CD4-positive, alpha-beta T cell treated with Interleukin-4 for 4 hours (primary cell): ENCODE measurements at regions not wholly inside any gene's neighbourhood (a gene's known extent, or its start where the extent isn't known, plus 50 kb on each side); places are given as distances from the start of the nearest gene placed in this dataset.

Experiments used
- DNase-seq: peaks from one replicate; pipeline ENCODE4 v3.0.0-alpha.2; 2020

DNA sequence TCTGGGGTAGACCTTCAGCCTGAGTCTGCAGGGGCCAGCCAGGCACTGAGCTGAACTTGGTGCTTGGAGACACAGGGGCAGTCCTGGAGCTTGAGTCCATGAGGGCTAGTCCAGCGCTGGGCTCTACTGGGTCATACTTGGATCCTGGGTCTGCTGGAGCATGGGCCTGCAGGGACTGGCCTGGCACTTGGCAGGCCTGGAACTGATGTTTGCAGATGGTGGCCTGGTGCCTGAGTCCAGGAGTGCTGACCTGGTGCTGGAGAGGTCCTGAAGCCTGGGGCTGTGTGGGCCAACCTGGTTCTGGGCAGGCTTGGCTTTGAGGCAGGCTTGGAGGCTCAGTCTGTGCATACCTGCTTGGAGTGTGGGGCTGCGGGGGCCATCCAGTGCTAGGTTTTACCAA is 143.4 kb upstream of the DSCAM start:
- DNase-seq, result no peak

- DNase-seq, result no peak
Measured at GRCh38 chr21:40997831-40998230, 150.9 kb upstream of the DSCAM start.

- DNase-seq, result no peak
Measured at GRCh38 chr21:41000838-41001237, 153.9 kb upstream of the DSCAM start.

DNA sequence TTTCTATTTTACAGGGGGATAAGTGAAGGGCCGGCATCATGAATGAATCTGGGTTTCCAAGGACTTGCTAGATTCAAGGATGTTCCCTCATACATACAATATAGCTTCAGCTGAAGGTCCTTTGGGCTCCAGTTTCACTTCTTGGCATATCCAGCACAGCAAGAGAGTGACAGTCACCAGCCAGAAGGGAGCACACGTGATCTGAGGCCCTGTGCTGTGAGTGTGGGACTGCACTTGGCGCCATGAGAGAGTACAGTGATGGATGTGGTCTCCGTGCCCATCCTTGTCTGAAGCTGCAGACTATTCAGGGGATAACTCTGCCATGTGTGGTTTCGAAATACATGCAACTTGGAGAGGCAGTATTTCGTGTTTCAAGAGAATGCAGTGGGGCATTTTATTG is 159.7 kb upstream of the DSCAM start:
- no peak for DNase-seq

GRCh38 chr21:41008351-41008750 is 159.6 kb upstream of the BACE2 start:
- DNase-seq, result no peak

DNA sequence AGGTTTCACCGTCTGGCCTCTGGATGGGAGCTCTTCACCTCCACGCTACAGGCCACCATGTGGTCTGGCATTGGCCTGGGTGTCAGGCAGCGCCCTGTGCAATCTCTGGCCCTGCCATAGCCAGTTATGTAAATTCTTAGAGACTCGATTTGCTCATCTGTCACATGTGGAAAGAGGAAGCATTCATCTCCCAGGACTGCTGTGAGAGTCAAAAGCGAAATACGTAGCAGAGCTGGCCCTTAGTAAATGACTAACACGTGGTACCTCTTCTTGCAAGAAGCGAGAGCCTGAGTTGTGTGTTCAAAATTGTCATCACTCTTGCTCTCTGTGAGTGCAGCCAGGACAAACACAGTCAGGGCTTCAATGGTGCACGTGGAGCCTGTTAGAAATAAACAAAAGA is 159.0 kb upstream of the BACE2 start:
- no peak for DNase-seq

- no peak for DNase-seq
Measured at GRCh38 chr21:41009398-41010100, 158.4 kb upstream of the BACE2 start.

DNA sequence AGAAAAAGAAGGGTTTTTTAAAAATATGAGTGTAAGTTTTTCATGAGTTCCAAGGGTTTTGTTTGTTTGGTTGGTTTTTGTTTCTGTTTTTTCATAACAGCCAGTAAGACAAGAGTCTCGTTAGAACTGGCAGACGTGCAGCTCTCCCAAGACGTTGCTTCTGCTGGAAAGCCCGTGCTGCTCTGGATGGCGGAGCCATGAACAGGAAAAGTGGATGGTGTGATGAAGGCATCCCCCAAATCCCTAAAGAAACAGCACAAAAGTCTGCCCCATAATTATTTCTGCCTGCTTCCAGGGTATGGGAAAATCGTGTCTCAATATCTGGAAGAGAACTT is 157.9 kb upstream of the BACE2 start:
- DNase-seq, result no peak

DNA sequence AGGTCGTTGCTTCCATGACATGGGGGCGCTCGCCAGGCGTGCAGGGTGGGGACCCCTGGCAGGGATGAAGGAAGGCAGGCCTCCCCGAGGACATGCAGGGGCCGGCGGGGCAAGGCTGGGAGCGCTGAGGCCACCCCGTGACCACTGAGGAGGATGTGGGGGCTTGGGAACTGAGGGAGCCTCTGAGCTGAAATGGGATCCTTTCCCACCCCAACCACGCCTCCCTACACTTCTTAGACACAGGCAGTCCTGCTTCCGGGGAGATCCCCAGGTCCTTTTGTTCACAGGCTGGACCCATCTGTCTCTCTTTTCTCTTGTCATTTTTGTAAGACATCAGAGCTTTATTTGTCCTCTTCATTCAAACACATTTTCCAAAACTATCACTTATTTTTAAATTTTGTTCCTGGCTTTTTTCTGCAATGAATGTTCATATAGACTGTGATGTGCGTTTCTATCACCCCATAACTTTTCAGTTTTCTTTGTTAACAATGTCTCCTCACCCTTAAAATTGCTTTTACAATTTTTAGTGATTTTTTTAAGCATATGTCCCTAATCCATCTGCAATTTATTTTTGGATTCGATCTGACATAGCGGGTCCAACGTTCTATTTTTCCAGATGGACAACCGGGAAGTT is 156.7 kb upstream of the BACE2 start:
- no peak for DNase-seq

GRCh38 chr21:41011951-41012366 is 156.0 kb upstream of the BACE2 start:
- no peak for DNase-seq

DNA sequence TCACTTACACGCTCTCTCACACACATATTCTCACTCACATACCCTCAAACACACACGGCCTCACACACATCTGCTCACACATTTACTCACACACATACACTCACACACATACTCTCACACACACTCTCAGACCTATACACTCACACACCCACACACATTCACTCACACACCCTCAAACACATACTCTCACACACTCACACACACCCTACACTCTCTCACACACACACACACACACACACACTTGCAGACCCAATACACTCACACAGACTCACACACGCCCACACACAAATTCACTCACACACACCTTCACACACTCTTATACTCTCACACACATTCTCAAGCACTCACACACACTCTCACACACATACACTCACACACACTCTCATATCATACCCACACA is 155.5 kb upstream of the BACE2 start:
- DNase-seq, result no peak

DNA sequence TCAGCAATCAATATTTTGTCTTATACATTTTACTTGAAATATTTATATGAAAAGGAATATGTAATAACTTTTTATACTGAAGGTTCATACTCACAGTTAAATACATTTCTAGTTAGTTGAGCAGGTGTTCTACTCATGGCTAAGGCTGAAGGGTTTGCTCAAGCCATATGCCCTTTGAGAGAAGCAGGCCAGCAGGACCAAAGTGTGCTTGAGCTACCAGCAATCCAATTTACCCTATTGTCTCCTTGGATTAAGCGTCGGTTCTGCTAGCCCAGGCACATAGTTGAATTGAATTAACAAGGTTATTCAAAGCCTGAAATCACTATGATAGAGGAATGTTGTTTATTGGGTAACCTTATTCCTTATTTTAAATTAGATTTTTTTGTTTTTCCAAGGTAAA is 151.5 kb upstream of the BACE2 start:
- DNase-seq, result no peak

DNA sequence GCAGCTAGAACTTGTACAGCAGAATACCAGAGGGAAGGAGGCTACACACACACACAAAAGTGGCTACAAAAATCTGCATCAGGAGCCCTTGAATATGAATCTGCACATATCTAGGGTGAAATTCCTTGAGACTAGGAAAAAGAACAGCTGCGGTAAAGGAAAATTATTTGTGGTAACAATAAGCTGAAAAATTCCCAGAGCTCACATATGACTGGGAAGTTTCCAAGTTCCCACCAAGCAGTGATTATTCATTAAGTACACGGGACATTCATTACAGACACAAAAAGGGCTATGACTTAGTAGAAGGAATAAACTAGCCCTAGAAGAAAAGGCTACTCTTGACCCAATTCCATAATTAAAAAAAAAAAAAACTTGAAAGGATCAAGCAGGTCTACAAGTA is 149.5 kb upstream of the BACE2 start:
- DNase-seq, result no peak

GRCh38 chr21:41023936-41024335 is 144.0 kb upstream of the BACE2 start:
- no peak for DNase-seq

GRCh38 chr21:41024341-41024740 is 143.6 kb upstream of the BACE2 start:
- no peak for DNase-seq

- DNase-seq, result no peak
Measured at GRCh38 chr21:41024746-41025254, 143.2 kb upstream of the BACE2 start.

GRCh38 chr21:41029571-41029970 is 138.4 kb upstream of the BACE2 start:
- DNase-seq, result no peak

GRCh38 chr21:41031701-41032220 is 136.2 kb upstream of the BACE2 start:
- DNase-seq, result no peak

- DNase-seq, result no peak
Measured at GRCh38 chr21:41032541-41032940, 135.4 kb upstream of the BACE2 start.

GRCh38 chr21:41037212-41037611 is 130.7 kb upstream of the BACE2 start:
- no peak for DNase-seq

GRCh38 chr21:41037936-41038335 is 130.0 kb upstream of the BACE2 start:
- DNase-seq, result no peak

GRCh38 chr21:41043014-41043413 is 124.9 kb upstream of the BACE2 start:
- DNase-seq, result no peak

DNA sequence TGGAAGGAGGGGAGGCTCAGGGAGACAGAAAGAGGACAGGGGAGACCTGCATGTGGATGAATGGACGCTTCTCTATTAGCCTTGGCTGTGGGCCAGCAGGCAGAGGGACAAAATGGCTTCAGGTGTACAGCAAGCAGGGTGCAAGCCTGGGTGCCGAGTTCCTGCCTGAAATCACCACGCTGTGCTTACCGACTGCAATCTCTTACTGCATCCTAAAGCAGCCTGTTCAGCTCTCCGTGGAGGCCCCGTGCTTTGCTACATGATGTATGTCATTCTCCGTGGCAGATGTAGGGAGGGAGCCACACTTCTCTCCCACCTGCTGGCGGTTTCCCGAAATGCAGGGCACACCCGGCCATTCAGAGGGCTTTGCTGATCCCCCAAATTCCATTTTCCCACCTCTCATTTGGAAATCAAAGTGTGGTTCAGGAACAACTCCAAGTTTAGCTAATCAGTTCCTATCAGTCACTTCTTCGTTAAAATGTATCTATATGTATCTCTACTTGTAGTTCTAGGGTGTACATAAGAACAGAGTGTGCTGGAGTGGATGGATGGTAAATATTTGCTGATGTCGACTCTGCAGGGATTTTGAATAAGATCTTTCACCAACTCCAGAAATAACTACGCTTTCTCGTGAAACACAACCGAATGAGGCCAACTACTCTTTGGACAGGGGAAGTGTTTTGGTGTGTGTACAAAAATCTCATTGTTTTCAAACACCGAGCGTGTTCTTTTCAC is 122.3 kb upstream of the BACE2 start:
- DNase-seq, result no peak

GRCh38 chr21:41048145-41048544 is 119.8 kb upstream of the BACE2 start:
- DNase-seq, result no peak
